ENCODE measurements at regions not wholly inside any gene's neighbourhood (a gene's known extent, or its start where the extent isn't known, plus 50 kb on each side); places are given as distances from the start of the nearest gene placed in this dataset.
"Not testable (repeated sequence)": the region's sequence is repeated elsewhere in the genome, so short reads cannot be mapped to it uniquely, and the experiment has no call there.

DNA sequence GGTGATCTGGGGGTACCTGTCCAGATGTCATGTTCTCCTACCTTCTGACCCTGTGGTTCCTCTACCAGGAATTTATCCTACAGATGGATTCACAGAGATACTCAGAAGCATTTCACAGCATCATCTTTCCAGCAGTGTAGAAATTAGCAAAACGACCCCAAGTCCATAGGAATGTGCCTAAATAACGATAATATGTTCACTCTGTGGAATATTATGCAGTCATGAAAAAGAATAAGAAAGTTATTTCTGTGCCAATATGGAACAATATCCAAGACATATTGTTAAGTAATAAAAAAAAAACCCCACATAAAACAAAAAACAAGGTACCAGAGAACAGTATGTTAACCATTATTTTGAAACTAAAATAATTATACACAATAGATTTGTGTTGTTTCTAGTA, 123.8 kb upstream of the SDK1 start:
- Histone ChIP-seq H3K4me3 (ENCODE audit: low read length) (no peak overlapping the region), H3K27me3 (ENCODE audit: control insufficient read depth, low read length) (peaks cover 9% of the 10 kb centered on the region; the same call in 1 of the 2 replicates), H3K27ac (ENCODE audit: low read depth, low read length) (no peak overlapping the region), H4K20me1 (ENCODE audit: control insufficient read depth, insufficient read depth, low read depth, low read length) (no peaks in the 10 kb centered on the region), H3K9me2 (replicated peaks; ENCODE audit: control insufficient read depth, low read length) (no peaks in the 10 kb centered on the region), H3K9me3 (ENCODE audit: control insufficient read depth, insufficient read depth, low read length) (0 out of 2 replicates have a peak, but pooled peaks cover under 1% of the 10 kb centered on the region), H3K4me2 (ENCODE audit: low read length) (no peak overlapping the region), H3K79me2 (ENCODE audit: control insufficient read depth, low read length) (no peaks in the 10 kb centered on the region), H3K4me1 (ENCODE audit: control insufficient read depth, low read length) (peaks cover 7% of the 10 kb centered on the region), H3K36me3 (ENCODE audit: control insufficient read depth, low read length) (no peaks in the 10 kb centered on the region), H3F3A (ENCODE audit: control insufficient read depth, insufficient read depth) (no peaks in the 10 kb centered on the region)
- TF ChIP-seq, protein P1, sequence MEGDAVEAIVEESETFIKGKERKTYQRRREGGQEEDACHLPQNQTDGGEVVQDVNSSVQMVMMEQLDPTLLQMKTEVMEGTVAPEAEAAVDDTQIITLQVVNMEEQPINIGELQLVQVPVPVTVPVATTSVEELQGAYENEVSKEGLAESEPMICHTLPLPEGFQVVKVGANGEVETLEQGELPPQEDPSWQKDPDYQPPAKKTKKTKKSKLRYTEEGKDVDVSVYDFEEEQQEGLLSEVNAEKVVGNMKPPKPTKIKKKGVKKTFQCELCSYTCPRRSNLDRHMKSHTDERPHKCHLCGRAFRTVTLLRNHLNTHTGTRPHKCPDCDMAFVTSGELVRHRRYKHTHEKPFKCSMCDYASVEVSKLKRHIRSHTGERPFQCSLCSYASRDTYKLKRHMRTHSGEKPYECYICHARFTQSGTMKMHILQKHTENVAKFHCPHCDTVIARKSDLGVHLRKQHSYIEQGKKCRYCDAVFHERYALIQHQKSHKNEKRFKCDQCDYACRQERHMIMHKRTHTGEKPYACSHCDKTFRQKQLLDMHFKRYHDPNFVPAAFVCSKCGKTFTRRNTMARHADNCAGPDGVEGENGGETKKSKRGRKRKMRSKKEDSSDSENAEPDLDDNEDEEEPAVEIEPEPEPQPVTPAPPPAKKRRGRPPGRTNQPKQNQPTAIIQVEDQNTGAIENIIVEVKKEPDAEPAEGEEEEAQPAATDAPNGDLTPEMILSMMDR (IDR thresholded peaks at IDR 0.05; ENCODE audit: low read depth, low read length, poor library complexity, severe bottlenecking), result no peak
- no peak for TF ChIP-seq EZH2phosphoT487 (IDR thresholded peaks at IDR 0.05; ENCODE audit: borderline replicate concordance, low read length)

DNA sequence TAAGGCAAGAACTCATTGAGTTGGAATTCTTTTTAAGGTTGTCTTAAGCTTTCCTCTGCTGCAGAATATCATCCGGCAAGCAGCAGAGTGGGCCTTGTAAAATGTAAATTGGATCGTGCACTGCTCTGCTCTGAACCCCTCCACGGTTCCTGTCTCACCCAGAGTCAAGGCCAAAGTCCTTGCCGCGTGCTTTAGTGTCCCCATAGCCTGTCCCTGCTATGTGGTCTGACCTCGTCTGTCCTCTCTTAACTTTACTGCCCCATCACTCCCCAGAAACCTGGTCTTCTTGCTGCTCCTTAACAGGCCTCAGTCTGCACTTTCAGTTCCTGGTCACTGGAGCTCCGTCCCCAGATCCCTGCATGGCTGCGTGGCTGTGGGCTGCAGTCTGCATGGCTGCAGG, 121.6 kb upstream of the SDK1 start:
- no peaks in the 10 kb centered on the region for H3K9me3 ChIP-seq (ENCODE audit: control insufficient read depth, insufficient read depth, low read length)
- TF ChIP-seq, protein P1 (IDR thresholded peaks at IDR 0.05; ENCODE audit: low read depth, low read length, poor library complexity, severe bottlenecking), result no peak
- no peak for TF ChIP-seq EZH2phosphoT487 (IDR thresholded peaks at IDR 0.05; ENCODE audit: borderline replicate concordance, low read length)
- no peaks in the 10 kb centered on the region for H3K36me3 ChIP-seq (ENCODE audit: control insufficient read depth, low read length)
- H3K79me2 ChIP-seq (ENCODE audit: control insufficient read depth, low read length), result no peaks in the 10 kb centered on the region
- H3K9me2 ChIP-seq (replicated peaks; ENCODE audit: control insufficient read depth, low read length), result no peaks in the 10 kb centered on the region
- H3K4me1 ChIP-seq (ENCODE audit: control insufficient read depth, low read length), result peaks cover 7% of the 10 kb centered on the region
- no peak overlapping the region for H3K27ac ChIP-seq (ENCODE audit: low read depth, low read length)
- H4K20me1 ChIP-seq (ENCODE audit: control insufficient read depth, insufficient read depth, low read depth, low read length), result no peaks in the 10 kb centered on the region
- H3K4me3 ChIP-seq (ENCODE audit: low read length), result no peak overlapping the region
- no peak overlapping the region for H3K4me2 ChIP-seq (ENCODE audit: low read length)
- H3F3A ChIP-seq (ENCODE audit: control insufficient read depth, insufficient read depth), result no peaks in the 10 kb centered on the region
- H3K27me3 ChIP-seq (ENCODE audit: control insufficient read depth, low read length), result 0 out of 2 replicates have a peak, but pooled peaks cover 3% of the 10 kb centered on the region

DNA sequence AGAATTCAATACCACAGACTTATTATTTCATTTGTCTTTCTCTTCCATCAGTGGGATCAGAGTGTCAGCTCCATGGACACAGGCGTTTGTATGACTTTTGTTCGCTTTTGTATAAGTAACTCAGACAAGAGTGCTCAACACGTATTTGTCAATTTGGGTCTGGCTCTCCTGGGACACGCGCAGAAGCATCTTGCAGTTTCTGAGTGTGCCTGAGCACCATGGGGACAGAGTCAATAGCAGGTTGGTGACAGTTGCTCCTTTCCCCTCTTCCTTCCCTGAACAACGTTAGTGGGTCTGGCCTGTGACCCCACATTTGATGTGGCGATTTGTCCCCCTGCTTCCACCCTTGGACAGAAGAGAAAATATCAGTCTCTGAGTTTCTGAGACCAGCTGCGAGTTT, 120.4 kb upstream of the SDK1 start:
- H3K79me2 ChIP-seq (ENCODE audit: control insufficient read depth, low read length), result no peaks in the 10 kb centered on the region
- no peak overlapping the region for H3K4me2 ChIP-seq (ENCODE audit: low read length)
- no peaks in the 10 kb centered on the region for H3K9me2 ChIP-seq (replicated peaks; ENCODE audit: control insufficient read depth, low read length)
- no peak overlapping the region for H3K4me3 ChIP-seq (ENCODE audit: low read length)
- peaks cover 7% of the 10 kb centered on the region for H3K4me1 ChIP-seq (ENCODE audit: control insufficient read depth, low read length)
- H3K9me3 ChIP-seq (ENCODE audit: control insufficient read depth, insufficient read depth, low read length), result no peaks in the 10 kb centered on the region
- no peaks in the 10 kb centered on the region for H4K20me1 ChIP-seq (ENCODE audit: control insufficient read depth, insufficient read depth, low read depth, low read length)
- H3K27me3 ChIP-seq (ENCODE audit: control insufficient read depth, low read length), result 0 out of 2 replicates have a peak, but pooled peaks cover 3% of the 10 kb centered on the region
- no peak for TF ChIP-seq EZH2phosphoT487 (IDR thresholded peaks at IDR 0.05; ENCODE audit: borderline replicate concordance, low read length)
- TF ChIP-seq, protein P1 (IDR thresholded peaks at IDR 0.05; ENCODE audit: low read depth, low read length, poor library complexity, severe bottlenecking), result no peak
- H3F3A ChIP-seq (ENCODE audit: control insufficient read depth, insufficient read depth), result no peaks in the 10 kb centered on the region
- H3K36me3 ChIP-seq (ENCODE audit: control insufficient read depth, low read length), result no peaks in the 10 kb centered on the region
- no peak overlapping the region for H3K27ac ChIP-seq (ENCODE audit: low read depth, low read length)

DNA sequence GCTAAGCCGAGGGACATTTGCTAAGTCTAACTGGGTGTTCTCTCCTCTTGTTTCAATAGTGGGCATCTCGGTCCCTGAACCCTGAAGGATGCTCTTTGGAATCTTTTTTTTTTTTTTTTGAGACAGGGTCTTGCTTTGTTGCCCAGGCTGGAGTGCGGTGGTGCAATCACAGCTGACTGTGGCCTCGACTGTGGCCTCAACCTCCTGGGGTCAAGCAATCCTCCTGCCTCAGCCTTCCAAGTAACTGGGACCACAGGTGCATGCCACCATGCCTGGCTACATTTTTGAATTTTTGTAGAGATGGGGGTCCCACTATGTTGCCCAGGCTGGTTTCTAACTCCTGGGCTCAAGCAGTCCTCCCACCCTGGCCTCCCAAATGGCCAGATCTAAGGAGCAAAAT, 119.0 kb upstream of the SDK1 start:
- not testable (repeated sequence) for H3K27me3 ChIP-seq (ENCODE audit: control insufficient read depth, low read length); H3K27ac ChIP-seq (ENCODE audit: low read depth, low read length); H3K4me2 ChIP-seq (ENCODE audit: low read length)

More for the DNA sequence above, 119.0 kb upstream of the SDK1 start:
- not testable (repeated sequence) for H3K4me3 ChIP-seq (ENCODE audit: low read length); H3K9me3 ChIP-seq (ENCODE audit: control insufficient read depth, insufficient read depth, low read length); H3K4me1 ChIP-seq (ENCODE audit: control insufficient read depth, low read length); H3K9me2 ChIP-seq (replicated peaks; ENCODE audit: control insufficient read depth, low read length); H3K36me3 ChIP-seq (ENCODE audit: control insufficient read depth, low read length); H3F3A ChIP-seq (ENCODE audit: control insufficient read depth, insufficient read depth); H4K20me1 ChIP-seq (ENCODE audit: control insufficient read depth, insufficient read depth, low read depth, low read length); H3K79me2 ChIP-seq (ENCODE audit: control insufficient read depth, low read length)
